ENCODE measurements at regions not wholly inside any gene's neighbourhood (a gene's known extent, or its start where the extent isn't known, plus 50 kb on each side); places are given as distances from the start of the nearest gene placed in this dataset.

- no peak overlapping the region for H3K4me3 Mint-ChIP-seq
- no peak overlapping the region for H2BK120ac ChIP-seq (ENCODE audit: low read depth, low read length, poor library complexity, severe bottlenecking)
Measured at GRCh38 chr18:64288432-64288831, 139.5 kb upstream of the LINC00305 start.

More at GRCh38 chr18:64288432-64288831, 139.5 kb upstream of the LINC00305 start:
- peaks cover 2% of the 10 kb centered on the region for H3K27me3 Mint-ChIP-seq (ENCODE audit: low read depth)
- Histone ChIP-seq H2BK15ac (ENCODE audit: low read depth, low read length) (no peak overlapping the region), H4K8ac (replicated peaks; ENCODE audit: insufficient read length, low read depth, low read length) (no peak overlapping the region), H3K79me2 (ENCODE audit: insufficient read depth, low read length) (no peaks in the 10 kb centered on the region), H2BK12ac (ENCODE audit: insufficient read length, low read depth, low read length) (no peak overlapping the region), H4K5ac (ENCODE audit: insufficient read length, low read depth, low read length) (no peak overlapping the region), H3K23me2 (ENCODE audit: insufficient read length, low read depth, low read length, poor library complexity, severe bottlenecking) (no peaks in the 10 kb centered on the region), H4K91ac (ENCODE audit: insufficient read length, low read depth, low read length) (no peak overlapping the region), H3K9ac (ENCODE audit: extremely low read depth, insufficient read length, low read length) (no peak overlapping the region), H3K56ac (ENCODE audit: insufficient read length, low read depth, low read length) (no peak overlapping the region), H3K4ac (ENCODE audit: low read depth, low read length) (no peak overlapping the region), H3K14ac (ENCODE audit: insufficient read depth, low read length) (no peak overlapping the region), H3K4me2 (ENCODE audit: insufficient read depth, insufficient read length, low read length) (no peak overlapping the region), H2AFZ (ENCODE audit: low read length) (no peak overlapping the region), H3K23ac (ENCODE audit: insufficient read length, low read depth, low read length) (no peak overlapping the region), H2AK5ac (ENCODE audit: insufficient read length, low read length) (no peak overlapping the region), H2BK5ac (ENCODE audit: insufficient read length, low read length) (no peak overlapping the region), H3T11ph (ENCODE audit: low read length) (no peak overlapping the region), H3K4me1 (ENCODE audit: insufficient read depth, low read length) (no peaks in the 10 kb centered on the region), H3K27me3 (ENCODE audit: insufficient read depth, low read length) (no peaks in the 10 kb centered on the region), H3K27ac (ENCODE audit: insufficient read length, low read depth, low read length) (no peak overlapping the region), H3K79me1 (ENCODE audit: insufficient read depth, low read depth, low read length, poor library complexity, severe bottlenecking) (no peaks in the 10 kb centered on the region), H2BK20ac (ENCODE audit: low read depth, low read length, poor library complexity, severe bottlenecking) (no peak overlapping the region), H3K9me3 (ENCODE audit: control insufficient read depth, low read depth, low read length) (no peaks in the 10 kb centered on the region), H3K18ac (ENCODE audit: insufficient read length, low read depth, low read length) (no peak overlapping the region), H4K20me1 (ENCODE audit: control insufficient read depth, insufficient read depth, insufficient read length) (no peaks in the 10 kb centered on the region)
- peaks cover 19 to 28% of the 10 kb centered on the region in 2 experiments for H3K9me3 Mint-ChIP-seq
- no peak for DNase-seq
- no CpG with 5 or more reads among the region's 2 CpGs for WGBS (ENCODE audit: extremely low coverage, insufficient read length, low lambda C conversion rate)
- H3K4me1 Mint-ChIP-seq: peaks cover 0 to 6% of the 10 kb centered on the region in 2 experiments; a peak in 1 of 4 replicates
- H3K36me3 Mint-ChIP-seq (ENCODE audit: insufficient read depth in 1 of 3, low read depth in 3 of 3): peaks cover 3 to 28% (median 6%) of the 10 kb centered on the region in 3 experiments
- H3K27ac Mint-ChIP-seq: no peak overlapping the region
- TF ChIP-seq, protein P1, sequence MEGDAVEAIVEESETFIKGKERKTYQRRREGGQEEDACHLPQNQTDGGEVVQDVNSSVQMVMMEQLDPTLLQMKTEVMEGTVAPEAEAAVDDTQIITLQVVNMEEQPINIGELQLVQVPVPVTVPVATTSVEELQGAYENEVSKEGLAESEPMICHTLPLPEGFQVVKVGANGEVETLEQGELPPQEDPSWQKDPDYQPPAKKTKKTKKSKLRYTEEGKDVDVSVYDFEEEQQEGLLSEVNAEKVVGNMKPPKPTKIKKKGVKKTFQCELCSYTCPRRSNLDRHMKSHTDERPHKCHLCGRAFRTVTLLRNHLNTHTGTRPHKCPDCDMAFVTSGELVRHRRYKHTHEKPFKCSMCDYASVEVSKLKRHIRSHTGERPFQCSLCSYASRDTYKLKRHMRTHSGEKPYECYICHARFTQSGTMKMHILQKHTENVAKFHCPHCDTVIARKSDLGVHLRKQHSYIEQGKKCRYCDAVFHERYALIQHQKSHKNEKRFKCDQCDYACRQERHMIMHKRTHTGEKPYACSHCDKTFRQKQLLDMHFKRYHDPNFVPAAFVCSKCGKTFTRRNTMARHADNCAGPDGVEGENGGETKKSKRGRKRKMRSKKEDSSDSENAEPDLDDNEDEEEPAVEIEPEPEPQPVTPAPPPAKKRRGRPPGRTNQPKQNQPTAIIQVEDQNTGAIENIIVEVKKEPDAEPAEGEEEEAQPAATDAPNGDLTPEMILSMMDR (conservative IDR thresholded peaks at IDR 0.05): no peak
